ENCODE measurements at regions not wholly inside any gene's neighbourhood (a gene's known extent, or its start where the extent isn't known, plus 50 kb on each side); places are given as distances from the start of the nearest gene placed in this dataset.

GRCh38 chr4:59666645-59667044 lies 1533.5 kb upstream of the ADGRL3 start:
- TF ChIP-seq IRF1 (CRISPR knock-in tag; IDR thresholded peaks at IDR 0.05): no peak
- no peak for TF ChIP-seq OVOL2 (CRISPR knock-in tag; IDR thresholded peaks at IDR 0.05; ENCODE audit: borderline replicate concordance)
- TF ChIP-seq E2F5 (CRISPR knock-in tag; IDR thresholded peaks at IDR 0.05): no peak
- TF ChIP-seq PREB (CRISPR knock-in tag; IDR thresholded peaks at IDR 0.05; ENCODE audit: borderline replicate concordance): no peak
- no peak for ATAC-seq
- ChIA-PET CTCF (no interaction called here), POLR2A (no interaction called here)
- no peak for DNase-seq (ENCODE audit: low spot score)
- Mint-ChIP-seq H3K4me1 (peaks cover 12% of the 10 kb centered on the region), H3K27ac (no peak overlapping the region), H3K4me3 (no peak overlapping the region), H3K9me3 (peaks cover 4% of the 10 kb centered on the region), H3K27me3 (ENCODE audit: low read depth) (no peaks in the 10 kb centered on the region), H3K36me3 (no peaks in the 10 kb centered on the region)

GRCh38 chr4:59671037-59671436 lies 1529.1 kb upstream of the ADGRL3 start:
- DNase-seq (ENCODE audit: low spot score): no peak
- ATAC-seq: no peak
- H3K9me3 Mint-ChIP-seq: no peaks in the 10 kb centered on the region
- H3K27ac Mint-ChIP-seq: no peak overlapping the region
- ChIA-PET CTCF (no interaction called here), POLR2A (no interaction called here)
- peaks cover 12% of the 10 kb centered on the region for H3K4me1 Mint-ChIP-seq
- no peaks in the 10 kb centered on the region for H3K36me3 Mint-ChIP-seq
- no peak overlapping the region for H3K4me3 Mint-ChIP-seq
- no peaks in the 10 kb centered on the region for H3K27me3 Mint-ChIP-seq (ENCODE audit: low read depth)
- no peak for TF ChIP-seq ZBTB43 (CRISPR knock-in tag; IDR thresholded peaks at IDR 0.05)
- TF ChIP-seq E2F1 (CRISPR knock-in tag; IDR thresholded peaks at IDR 0.05): no peak
- no peak for TF ChIP-seq ZNF138 (CRISPR knock-in tag; conservative IDR thresholded peaks at IDR 0.05)
- no peak for TF ChIP-seq E2F4 (CRISPR knock-in tag; IDR thresholded peaks at IDR 0.05; ENCODE audit: borderline replicate concordance, low read depth)
- no peak for TF ChIP-seq TEAD1 (CRISPR knock-in tag; IDR thresholded peaks at IDR 0.05)
- TF ChIP-seq ZNF416 (CRISPR knock-in tag; IDR thresholded peaks at IDR 0.05): no peak
- no peak for TF ChIP-seq MLX (CRISPR knock-in tag; IDR thresholded peaks at IDR 0.05)
- no peak for TF ChIP-seq NR3C1 (CRISPR knock-in tag; conservative IDR thresholded peaks at IDR 0.05; ENCODE audit: low read depth)
- TF ChIP-seq ATF6 (CRISPR knock-in tag; IDR thresholded peaks at IDR 0.05): no peak
- TF ChIP-seq CBFB (CRISPR knock-in tag; IDR thresholded peaks at IDR 0.05; ENCODE audit: low read depth): no peak

Measured in WTC11 (cell line).